ENCODE measurements at regions not wholly inside any gene's neighbourhood (a gene's known extent, or its start where the extent isn't known, plus 50 kb on each side); places are given as distances from the start of the nearest gene placed in this dataset.

- no peak overlapping the region for H3K4me3 Mint-ChIP-seq
- H3K4me1 Mint-ChIP-seq (ENCODE audit: low read depth) = no peaks in the 10 kb centered on the region
- no peaks in the 10 kb centered on the region for H3K27me3 Mint-ChIP-seq (ENCODE audit: low read depth)
- DNase-seq (no peak), ATAC-seq (no peak)
- H3K9me3 Mint-ChIP-seq = no peaks in the 10 kb centered on the region
- no peaks in the 10 kb centered on the region for H3K36me3 Mint-ChIP-seq (ENCODE audit: insufficient read depth)
Measured at GRCh38 chr1:208848854-208849253, 604.7 kb upstream of the PLXNA2 start.

GRCh38 chr1:208850442-208850841 is 606.3 kb upstream of the PLXNA2 start:
- no peak for ATAC-seq
- H3K9me3 Mint-ChIP-seq = no peaks in the 10 kb centered on the region

GRCh38 chr1:208851366-208851765 is 607.2 kb upstream of the PLXNA2 start:
- no peaks in the 10 kb centered on the region for H3K9me3 Mint-ChIP-seq
- H3K4me1 Mint-ChIP-seq (ENCODE audit: low read depth) = no peaks in the 10 kb centered on the region
- ATAC-seq = no peak
- DNase-seq = no peak
- H3K27me3 Mint-ChIP-seq (ENCODE audit: low read depth) = no peaks in the 10 kb centered on the region
- no peaks in the 10 kb centered on the region for H3K36me3 Mint-ChIP-seq (ENCODE audit: insufficient read depth)
- H3K4me3 Mint-ChIP-seq = no peak overlapping the region

More at GRCh38 chr1:208850442-208850841, 606.3 kb upstream of the PLXNA2 start:
- H3K27me3 Mint-ChIP-seq (ENCODE audit: low read depth) = no peaks in the 10 kb centered on the region
- no peaks in the 10 kb centered on the region for H3K4me1 Mint-ChIP-seq (ENCODE audit: low read depth)
- no peaks in the 10 kb centered on the region for H3K36me3 Mint-ChIP-seq (ENCODE audit: insufficient read depth)
- no peak overlapping the region for H3K4me3 Mint-ChIP-seq
- DNase-seq = no peak

- H3K9me3 Mint-ChIP-seq = no peaks in the 10 kb centered on the region
- no peak overlapping the region for H3K4me3 Mint-ChIP-seq
- ATAC-seq = no peak
- peaks cover 2% of the 10 kb centered on the region for H3K27me3 Mint-ChIP-seq (ENCODE audit: low read depth)
- no peaks in the 10 kb centered on the region for H3K4me1 Mint-ChIP-seq (ENCODE audit: low read depth)
- H3K36me3 Mint-ChIP-seq (ENCODE audit: insufficient read depth) = no peaks in the 10 kb centered on the region
- no peak for DNase-seq
Measured at GRCh38 chr1:208852911-208853310, 608.7 kb upstream of the PLXNA2 start.

- Mint-ChIP-seq H3K9me3 (no peaks in the 10 kb centered on the region), H3K4me3 (no peak overlapping the region), H3K36me3 (ENCODE audit: insufficient read depth) (no peaks in the 10 kb centered on the region), H3K4me1 (ENCODE audit: low read depth) (no peaks in the 10 kb centered on the region), H3K27me3 (ENCODE audit: low read depth) (peaks cover 5% of the 10 kb centered on the region)
- DNase-seq = no peak
- ATAC-seq = no peak
Measured at GRCh38 chr1:208855403-208855802, 611.2 kb upstream of the PLXNA2 start.

- no peak for ATAC-seq
- Mint-ChIP-seq H3K9me3 (no peaks in the 10 kb centered on the region), H3K27me3 (ENCODE audit: low read depth) (peaks cover 5% of the 10 kb centered on the region), H3K4me3 (no peak overlapping the region), H3K36me3 (ENCODE audit: insufficient read depth) (no peaks in the 10 kb centered on the region), H3K4me1 (ENCODE audit: low read depth) (no peaks in the 10 kb centered on the region)
- DNase-seq = no peak
Measured at GRCh38 chr1:208857465-208857864, 613.3 kb upstream of the PLXNA2 start.

GRCh38 chr1:208858738-208859137 is 614.6 kb upstream of the PLXNA2 start:
- peaks cover 5% of the 10 kb centered on the region for H3K27me3 Mint-ChIP-seq (ENCODE audit: low read depth)
- H3K9me3 Mint-ChIP-seq = no peaks in the 10 kb centered on the region
- ATAC-seq (no peak), DNase-seq (no peak)
- no peaks in the 10 kb centered on the region for H3K36me3 Mint-ChIP-seq (ENCODE audit: insufficient read depth)
- no peak overlapping the region for H3K4me3 Mint-ChIP-seq
- no peaks in the 10 kb centered on the region for H3K4me1 Mint-ChIP-seq (ENCODE audit: low read depth)

- no peak for ATAC-seq
- no peaks in the 10 kb centered on the region for H3K27me3 Mint-ChIP-seq (ENCODE audit: low read depth)
Measured at GRCh38 chr1:208864366-208864965, 620.3 kb upstream of the PLXNA2 start.

GRCh38 chr1:208866386-208866955 is 622.3 kb upstream of the PLXNA2 start:
- Mint-ChIP-seq H3K4me1 (ENCODE audit: low read depth) (no peaks in the 10 kb centered on the region), H3K27me3 (ENCODE audit: low read depth) (no peaks in the 10 kb centered on the region), H3K36me3 (ENCODE audit: insufficient read depth) (no peaks in the 10 kb centered on the region), H3K4me3 (no peak overlapping the region), H3K9me3 (peaks cover 3% of the 10 kb centered on the region)
- DNase-seq = no peak
- no peak for ATAC-seq

More at GRCh38 chr1:208864366-208864965, 620.3 kb upstream of the PLXNA2 start:
- Mint-ChIP-seq H3K36me3 (ENCODE audit: insufficient read depth) (no peaks in the 10 kb centered on the region), H3K9me3 (peaks cover 3% of the 10 kb centered on the region), H3K4me3 (no peak overlapping the region), H3K4me1 (ENCODE audit: low read depth) (no peaks in the 10 kb centered on the region)
- DNase-seq = no peak

GRCh38 chr1:208868554-208868953 is 624.4 kb upstream of the PLXNA2 start:
- no peaks in the 10 kb centered on the region for H3K4me1 Mint-ChIP-seq (ENCODE audit: low read depth)
- H3K27me3 Mint-ChIP-seq (ENCODE audit: low read depth) = no peaks in the 10 kb centered on the region

GRCh38 chr1:208874915-208875314 is 630.7 kb upstream of the PLXNA2 start:
- ATAC-seq (no peak), DNase-seq (no peak)
- no peaks in the 10 kb centered on the region for H3K4me1 Mint-ChIP-seq (ENCODE audit: low read depth)
- H3K9me3 Mint-ChIP-seq = peaks cover 7% of the 10 kb centered on the region
- no peak overlapping the region for H3K4me3 Mint-ChIP-seq
- no peaks in the 10 kb centered on the region for H3K36me3 Mint-ChIP-seq (ENCODE audit: insufficient read depth)
- H3K27me3 Mint-ChIP-seq (ENCODE audit: low read depth) = peaks cover 9% of the 10 kb centered on the region

More at GRCh38 chr1:208868554-208868953, 624.4 kb upstream of the PLXNA2 start:
- H3K36me3 Mint-ChIP-seq (ENCODE audit: insufficient read depth) = no peaks in the 10 kb centered on the region
- DNase-seq = no peak
- no peak for ATAC-seq
- no peak overlapping the region for H3K4me3 Mint-ChIP-seq
- H3K9me3 Mint-ChIP-seq = peaks cover 5% of the 10 kb centered on the region

- Mint-ChIP-seq H3K27me3 (ENCODE audit: low read depth) (peaks cover 4% of the 10 kb centered on the region), H3K4me1 (ENCODE audit: low read depth) (no peaks in the 10 kb centered on the region), H3K36me3 (ENCODE audit: insufficient read depth) (no peaks in the 10 kb centered on the region), H3K4me3 (no peak overlapping the region), H3K9me3 (peaks cover under 1% of the 10 kb centered on the region)
- ATAC-seq (no peak), DNase-seq (no peak)
Measured at GRCh38 chr1:208879022-208879421, 634.8 kb upstream of the PLXNA2 start.

GRCh38 chr1:208880433-208881100 is 636.4 kb upstream of the PLXNA2 start:
- Mint-ChIP-seq H3K4me1 (ENCODE audit: low read depth) (no peaks in the 10 kb centered on the region), H3K27me3 (ENCODE audit: low read depth) (peaks cover under 1% of the 10 kb centered on the region), H3K36me3 (ENCODE audit: insufficient read depth) (no peaks in the 10 kb centered on the region), H3K9me3 (no peaks in the 10 kb centered on the region), H3K4me3 (no peak overlapping the region)
- DNase-seq = no peak
- no peak for ATAC-seq

GRCh38 chr1:208885060-208885459 is 640.9 kb upstream of the PLXNA2 start:
- no peak for ATAC-seq
- no peaks in the 10 kb centered on the region for H3K27me3 Mint-ChIP-seq (ENCODE audit: low read depth)
- no peaks in the 10 kb centered on the region for H3K9me3 Mint-ChIP-seq

GRCh38 chr1:208885650-208886049 is 641.5 kb upstream of the PLXNA2 start:
- no peaks in the 10 kb centered on the region for H3K9me3 Mint-ChIP-seq
- ATAC-seq (no peak), DNase-seq (no peak)
- no peaks in the 10 kb centered on the region for H3K36me3 Mint-ChIP-seq (ENCODE audit: insufficient read depth)
- no peaks in the 10 kb centered on the region for H3K27me3 Mint-ChIP-seq (ENCODE audit: low read depth)
- H3K4me1 Mint-ChIP-seq (ENCODE audit: low read depth) = no peaks in the 10 kb centered on the region
- H3K4me3 Mint-ChIP-seq = no peak overlapping the region

More at GRCh38 chr1:208885060-208885459, 640.9 kb upstream of the PLXNA2 start:
- Mint-ChIP-seq H3K4me3 (no peak overlapping the region), H3K4me1 (ENCODE audit: low read depth) (no peaks in the 10 kb centered on the region), H3K36me3 (ENCODE audit: insufficient read depth) (no peaks in the 10 kb centered on the region)
- DNase-seq = no peak

Measured in activated T-cell treated with anti-CD3 and anti-CD28 coated beads, Interleukin-2, amount 50 U/mL, for 4 hours (primary cell).